HG02588 (cell line): ENCODE measurements at regions not wholly inside any gene's neighbourhood (a gene's known extent, or its start where the extent isn't known, plus 50 kb on each side); places are given as distances from the start of the nearest gene placed in this dataset.
"Not testable (repeated sequence)": the region's sequence is repeated elsewhere in the genome, so short reads cannot be mapped to it uniquely, and the experiment has no call there.

Source experiments
- ATAC-seq: cut with Tn5 transposase; IDR thresholded peaks from one replicate; pipeline ENCODE4 v1.9.1; 2021; ENCODE audit warnings: mild to moderate bottlenecking, moderate library complexity; ENCODE audit not compliant: unreplicated experiment

DNA sequence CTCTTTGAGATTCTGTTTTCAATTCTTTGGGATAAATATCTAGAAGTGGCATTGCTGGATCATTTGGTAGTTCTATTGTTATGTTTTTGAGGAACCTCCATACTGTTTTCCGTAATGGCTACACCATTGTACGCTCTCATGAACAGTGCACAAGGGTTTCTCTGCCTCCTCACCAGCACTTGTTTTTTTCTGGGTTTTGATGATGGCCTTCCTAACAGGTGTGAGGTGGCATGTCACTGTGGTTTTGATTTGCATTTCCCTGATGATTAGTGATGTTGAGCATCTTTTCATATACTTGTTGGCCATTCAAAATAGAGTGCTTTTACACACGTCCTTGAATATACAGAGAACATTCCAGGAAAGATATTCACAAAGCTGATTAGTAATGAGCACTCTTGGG is 86.8 kb upstream of the ADORA2B start:
- ATAC-seq, result not testable (repeated sequence)

DNA sequence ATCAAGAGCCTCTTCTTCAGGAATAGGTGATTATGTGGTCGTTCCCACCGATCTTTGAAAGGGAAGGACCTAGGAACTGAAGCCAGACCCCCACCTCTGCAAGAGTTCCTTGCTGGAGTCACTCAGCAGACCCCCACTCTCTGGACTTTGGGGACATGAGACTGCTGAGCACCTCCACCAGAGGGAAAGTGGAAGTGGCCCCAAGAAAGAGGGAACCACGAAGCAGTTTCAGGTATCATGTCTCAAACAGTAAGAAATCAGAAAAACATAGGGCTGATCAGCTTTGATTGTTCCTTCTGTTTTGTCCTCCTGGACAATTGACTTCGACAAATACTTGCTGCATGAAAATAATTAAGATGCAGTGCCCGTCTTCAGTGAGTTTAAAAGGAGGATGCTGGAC is 84.2 kb upstream of the ADORA2B start:
- not testable (repeated sequence) for ATAC-seq

DNA sequence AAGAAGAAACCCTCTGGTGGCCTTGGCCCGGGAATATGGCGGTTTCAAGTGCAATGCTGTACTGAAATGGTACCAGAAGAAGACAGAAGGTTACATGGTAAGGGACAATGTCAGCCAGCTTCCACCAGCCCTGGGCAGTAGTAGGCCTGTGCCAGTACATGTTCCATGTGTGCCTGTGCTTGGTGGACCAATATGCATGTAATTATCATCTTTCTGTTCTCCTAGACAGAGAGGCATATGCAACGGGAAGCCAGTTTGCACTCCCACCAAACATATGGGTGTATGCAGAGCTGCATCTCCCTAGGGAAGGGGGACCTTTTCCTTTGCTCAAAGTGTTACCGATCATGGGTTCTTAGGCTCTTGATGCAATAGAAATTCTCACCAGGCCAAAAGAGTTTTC is 80.9 kb upstream of the ADORA2B start:
- ATAC-seq, result not testable (repeated sequence)

DNA sequence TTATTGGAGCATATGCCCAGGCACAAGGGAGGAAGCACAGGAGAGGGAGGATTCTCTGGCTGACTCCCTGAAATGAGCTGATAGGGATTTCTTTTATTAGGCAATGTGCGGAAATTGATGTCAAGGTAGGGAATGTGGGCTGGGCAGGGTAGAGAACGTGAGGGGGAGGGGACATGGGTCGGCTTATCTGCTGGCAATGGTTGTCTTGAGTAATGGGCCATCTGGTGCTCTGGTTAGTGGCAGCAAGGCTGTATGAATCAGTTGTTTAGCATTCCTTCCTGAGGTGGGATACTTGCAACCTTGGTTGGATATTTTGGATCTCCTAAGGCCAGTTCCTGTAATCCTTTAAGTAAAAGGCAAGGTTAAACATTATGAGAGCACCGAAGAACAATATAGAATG is 80.5 kb upstream of the ADORA2B start:
- ATAC-seq, result not testable (repeated sequence)

DNA sequence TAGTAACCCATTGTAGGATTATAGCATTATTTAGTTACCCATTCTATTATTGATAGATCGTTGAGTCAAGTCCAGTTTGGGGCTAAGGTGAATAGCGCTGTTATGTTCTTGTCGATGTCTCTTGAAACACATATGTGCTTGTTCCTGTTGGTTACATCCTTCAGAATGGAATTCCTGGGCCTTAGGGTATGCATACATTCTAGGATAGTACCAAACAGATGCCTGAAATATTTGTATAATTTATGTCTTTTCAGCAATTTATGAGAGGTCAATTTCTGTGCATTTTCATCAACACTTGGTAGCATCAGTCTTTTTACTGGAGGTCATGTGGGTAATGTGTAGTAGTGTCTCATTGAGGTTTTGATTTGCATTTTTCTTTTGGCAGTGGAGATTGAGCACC is 78.9 kb upstream of the ADORA2B start:
- ATAC-seq, result not testable (repeated sequence)

DNA sequence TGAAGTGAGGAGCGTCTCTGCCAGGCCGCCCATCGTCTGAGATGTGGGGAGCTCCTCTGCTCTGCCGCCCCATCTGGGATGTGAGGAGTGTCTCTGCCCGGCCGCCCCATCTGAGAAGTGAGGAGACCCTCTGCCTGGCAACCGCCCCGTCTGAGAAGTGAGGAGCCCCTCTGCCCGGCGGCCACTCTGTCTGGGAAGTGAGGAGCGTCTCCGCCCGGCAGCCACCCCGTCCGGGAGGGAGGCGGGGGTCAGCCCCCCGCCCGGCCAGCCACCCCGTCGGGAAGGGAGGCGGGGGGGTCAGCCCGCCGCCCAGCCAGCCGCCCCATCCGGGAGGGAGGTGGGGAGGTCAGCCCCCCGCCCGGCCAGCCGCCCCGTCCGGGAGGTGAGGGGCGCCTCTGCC is 77.6 kb upstream of the ADORA2B start:
- ATAC-seq, result not testable (repeated sequence)

DNA sequence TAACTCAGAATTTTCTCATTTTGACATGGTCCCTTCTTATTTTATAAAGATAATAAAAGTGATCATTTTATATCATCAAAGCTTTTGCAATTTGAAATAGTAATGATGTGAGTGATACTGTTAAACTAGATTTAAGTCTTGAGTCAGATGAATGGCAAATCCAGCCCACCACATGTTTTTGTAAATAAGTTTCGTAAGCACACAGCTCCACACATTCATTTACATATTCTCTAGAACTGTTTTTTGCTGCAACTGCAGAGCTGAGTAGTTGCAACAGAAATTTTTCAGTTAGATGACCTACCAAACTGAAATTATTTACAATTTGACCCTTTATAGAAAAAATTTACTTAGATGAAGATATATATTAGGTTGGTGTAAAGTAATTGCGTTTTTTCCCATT is 75.1 kb upstream of the ADORA2B start:
- ATAC-seq, result not testable (repeated sequence)

DNA sequence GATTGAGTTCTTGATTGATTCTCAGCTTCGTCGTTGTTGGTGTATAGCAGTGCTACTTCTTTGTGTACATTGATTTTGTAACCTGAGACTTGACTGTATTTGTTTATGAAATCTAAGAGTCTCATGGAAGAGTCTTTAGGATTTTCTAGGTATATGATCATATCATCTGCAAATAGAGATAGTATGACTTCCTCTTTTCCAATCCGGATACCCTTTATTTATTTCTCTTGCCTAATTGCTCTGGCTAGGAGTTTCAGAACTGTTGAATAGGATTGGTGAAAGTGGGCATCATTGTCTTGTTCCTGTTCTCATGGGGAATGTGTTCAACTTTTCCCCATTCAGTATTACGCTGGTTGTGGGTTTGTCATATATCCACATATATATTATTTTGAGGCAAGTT is 72.3 kb upstream of the ADORA2B start:
- ATAC-seq, result not testable (repeated sequence)

DNA sequence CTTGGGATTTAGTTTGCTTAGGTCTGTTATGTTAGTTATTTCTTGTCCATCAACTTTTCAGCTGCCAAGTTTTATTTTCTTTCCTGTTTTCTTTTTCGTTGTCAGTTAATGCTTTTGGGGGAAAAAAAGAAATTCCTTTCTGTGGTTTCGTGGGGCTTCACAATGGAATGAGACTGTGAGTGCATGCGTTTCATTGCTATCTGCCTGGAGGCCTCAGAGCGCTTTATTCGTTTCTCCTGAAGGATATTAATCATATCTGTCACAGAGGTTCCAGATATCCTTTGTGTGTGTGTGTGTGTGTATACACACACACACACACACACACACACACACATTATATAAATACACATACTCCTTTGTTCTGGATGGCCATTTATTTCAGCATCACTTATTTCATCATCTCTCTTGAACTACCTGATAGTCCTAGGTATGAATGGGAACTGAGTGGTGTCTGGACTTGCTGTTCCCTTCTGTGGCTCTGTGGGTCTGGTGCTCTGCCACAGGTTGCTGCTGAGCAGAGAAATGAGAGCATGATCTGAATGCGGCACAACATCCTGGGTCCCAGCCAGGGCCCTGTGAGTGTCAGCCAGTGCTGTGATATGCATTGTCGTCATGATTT is 66.9 kb upstream of the ADORA2B start:
- not testable (repeated sequence) for ATAC-seq

DNA sequence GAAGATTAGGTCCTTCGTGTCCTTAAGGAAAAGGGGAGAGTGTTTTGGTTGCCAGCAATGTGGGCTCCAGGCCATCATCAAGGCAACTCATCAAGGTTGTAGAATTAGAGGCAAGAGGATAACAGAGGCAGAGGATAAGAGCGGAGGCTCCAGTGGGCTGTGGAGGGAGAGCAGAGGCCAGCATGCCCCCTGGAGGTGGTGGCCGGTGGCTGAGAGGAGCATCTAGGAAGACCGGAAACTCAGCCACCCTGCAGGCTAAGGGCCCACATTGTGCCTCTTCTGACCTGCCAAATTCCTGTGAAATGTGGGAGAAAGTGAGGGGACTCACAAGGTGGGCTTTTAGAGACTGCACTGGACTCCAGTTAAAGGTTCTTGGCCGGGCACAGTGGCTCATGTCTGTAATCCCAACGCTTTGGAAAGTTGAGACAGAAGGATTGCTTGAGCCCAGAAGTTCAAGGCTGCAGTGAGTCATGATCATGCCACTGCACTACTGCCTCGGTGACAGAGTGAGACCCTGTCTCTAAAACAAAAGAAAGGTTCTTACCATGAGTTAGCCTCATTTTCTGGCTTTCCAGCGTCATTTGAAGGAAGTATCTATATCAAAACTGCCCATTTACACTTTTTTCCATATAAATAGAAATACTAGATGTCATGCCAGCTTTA is 62.7 kb upstream of the ADORA2B start:
- ATAC-seq, result no peak

DNA sequence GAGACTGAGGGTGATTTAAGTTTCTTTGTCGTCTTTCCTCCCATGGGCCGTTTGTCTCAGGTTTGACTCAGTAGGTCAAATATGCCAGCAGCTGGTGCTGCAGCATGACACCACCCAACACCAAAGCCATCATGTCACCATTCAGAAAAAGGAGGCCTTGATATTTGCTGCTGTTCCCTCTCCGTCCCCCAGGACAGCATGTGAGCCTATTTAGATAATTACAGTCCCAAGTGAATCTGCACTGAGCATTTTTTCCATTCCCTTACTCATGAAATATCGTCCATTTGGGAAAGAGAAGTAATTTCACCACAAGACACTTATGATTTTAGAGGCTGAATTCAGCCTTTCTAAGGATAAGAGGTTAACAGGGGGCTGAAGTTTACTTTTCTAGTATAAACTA is 62.2 kb upstream of the ADORA2B start:
- no peak for ATAC-seq

DNA sequence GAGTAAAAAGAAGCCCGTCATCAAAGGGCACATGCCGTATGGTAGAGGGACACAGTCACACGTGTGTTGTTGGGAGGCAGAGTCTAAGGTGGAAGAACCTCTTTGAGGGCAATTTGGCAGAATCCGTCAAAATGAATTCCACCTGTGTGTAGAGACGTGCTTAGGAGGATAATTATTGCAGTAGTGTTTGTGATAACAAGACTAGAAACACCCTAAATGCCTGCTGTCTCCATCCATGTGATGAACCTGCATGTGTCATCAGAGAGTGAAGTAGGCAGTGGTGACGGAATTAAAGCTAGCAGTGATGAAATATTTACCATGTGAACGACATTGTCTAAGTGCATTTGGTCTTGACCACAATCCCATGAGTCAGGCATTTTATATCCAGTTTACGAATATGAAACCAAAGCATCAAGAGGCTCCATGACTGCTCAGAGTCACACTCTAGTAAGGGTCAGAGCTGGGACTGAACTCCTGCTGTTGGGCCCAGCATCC is 61.3 kb upstream of the ADORA2B start:
- ATAC-seq, result no peak

DNA sequence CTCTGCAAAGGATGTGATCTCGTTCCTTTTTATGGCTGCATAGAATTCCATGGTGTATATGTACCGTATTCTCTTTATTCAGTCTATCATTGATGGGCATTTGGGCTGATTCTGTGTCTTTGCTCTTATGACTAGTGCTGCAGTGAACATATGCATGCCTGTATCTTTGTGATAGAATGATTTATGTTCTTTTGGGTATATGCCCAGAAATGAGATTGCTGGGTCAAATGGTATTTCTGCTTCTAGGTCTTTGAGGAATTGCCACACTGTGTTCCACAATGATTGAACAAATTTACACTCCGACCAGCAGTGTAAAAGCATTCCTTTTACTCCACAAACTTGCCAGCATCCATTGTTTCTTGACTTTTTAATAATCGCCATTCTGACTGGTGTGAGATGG is 60.2 kb upstream of the ADORA2B start:
- no peak for ATAC-seq

DNA sequence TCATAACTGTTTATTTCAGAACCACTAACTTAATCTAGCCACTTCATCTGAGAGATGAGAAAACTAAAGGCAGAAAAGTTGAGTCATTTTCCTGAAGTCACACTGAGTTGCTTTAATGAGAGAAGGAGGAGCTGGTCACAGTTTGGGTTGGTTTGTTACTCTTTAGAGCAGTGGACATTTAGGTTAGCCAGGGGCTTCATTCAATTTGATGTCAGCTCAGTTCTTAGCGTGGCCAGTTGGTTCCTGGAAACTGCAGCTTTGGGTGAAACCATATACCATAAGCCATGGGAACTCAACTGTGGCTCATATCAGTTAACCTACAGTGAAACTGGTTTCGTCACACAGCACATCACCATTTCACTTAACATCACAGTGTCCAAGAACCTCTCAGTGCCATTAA is 59.2 kb upstream of the ADORA2B start:
- no peak for ATAC-seq

DNA sequence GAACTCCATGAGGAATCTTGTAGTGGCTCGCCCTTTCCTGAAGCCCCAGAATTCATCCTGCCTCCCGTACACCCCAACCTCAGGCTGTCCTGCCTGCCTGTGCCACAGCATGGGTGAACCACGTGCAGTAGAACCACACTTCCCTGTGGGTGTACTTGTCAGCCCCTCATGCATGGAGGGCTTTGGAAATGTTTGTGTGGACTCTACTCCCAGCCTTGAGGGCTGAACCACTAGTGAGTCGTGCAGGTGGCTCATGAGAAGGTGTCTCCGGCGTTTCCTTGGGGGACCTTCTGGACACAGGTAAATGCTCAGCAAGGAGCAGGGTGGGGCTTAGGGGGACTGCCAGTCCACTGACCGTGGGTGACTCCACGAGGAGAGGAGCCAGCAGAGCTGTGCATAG is 58.7 kb upstream of the ADORA2B start:
- no peak for ATAC-seq

DNA sequence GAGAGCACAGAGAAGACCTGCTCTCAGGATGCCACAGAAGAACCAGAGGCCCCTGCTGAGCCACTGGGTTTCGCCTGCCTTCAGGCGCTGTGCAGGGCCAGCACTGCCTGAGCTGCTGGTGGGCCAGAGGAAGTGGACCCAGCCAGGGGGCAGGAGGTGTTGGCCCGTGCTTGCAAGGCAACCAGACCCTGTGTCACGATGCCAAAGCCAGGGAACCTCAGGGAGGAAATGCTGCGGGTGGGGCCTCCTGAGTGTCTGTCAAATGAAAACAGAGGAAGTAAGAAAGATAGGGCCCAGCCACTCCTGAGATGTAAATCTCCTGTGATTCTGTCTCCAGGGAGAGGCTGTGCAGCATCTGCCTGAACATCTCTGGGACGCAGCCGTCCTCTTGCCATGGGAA is 58.1 kb upstream of the ADORA2B start:
- ATAC-seq, result no peak

DNA sequence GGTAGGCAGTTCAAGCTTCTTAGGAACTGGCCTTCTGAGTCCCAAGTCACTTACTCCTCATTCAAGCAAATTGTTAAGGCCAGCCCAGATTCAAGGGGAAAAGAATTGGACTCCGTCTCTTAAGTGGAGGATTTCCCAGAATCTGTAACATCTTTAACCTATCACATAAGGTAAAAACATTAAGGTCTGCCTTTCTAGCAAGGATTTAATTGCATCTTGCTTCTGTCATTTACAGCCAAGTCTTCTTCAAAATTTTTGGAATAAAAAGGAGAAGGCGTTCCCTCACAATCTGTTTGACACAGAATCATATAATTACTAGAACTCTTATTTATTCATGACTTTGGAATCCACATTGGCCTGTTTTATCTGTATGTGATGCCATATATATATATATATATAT is 56.5 kb upstream of the ADORA2B start:
- ATAC-seq, result no peak

DNA sequence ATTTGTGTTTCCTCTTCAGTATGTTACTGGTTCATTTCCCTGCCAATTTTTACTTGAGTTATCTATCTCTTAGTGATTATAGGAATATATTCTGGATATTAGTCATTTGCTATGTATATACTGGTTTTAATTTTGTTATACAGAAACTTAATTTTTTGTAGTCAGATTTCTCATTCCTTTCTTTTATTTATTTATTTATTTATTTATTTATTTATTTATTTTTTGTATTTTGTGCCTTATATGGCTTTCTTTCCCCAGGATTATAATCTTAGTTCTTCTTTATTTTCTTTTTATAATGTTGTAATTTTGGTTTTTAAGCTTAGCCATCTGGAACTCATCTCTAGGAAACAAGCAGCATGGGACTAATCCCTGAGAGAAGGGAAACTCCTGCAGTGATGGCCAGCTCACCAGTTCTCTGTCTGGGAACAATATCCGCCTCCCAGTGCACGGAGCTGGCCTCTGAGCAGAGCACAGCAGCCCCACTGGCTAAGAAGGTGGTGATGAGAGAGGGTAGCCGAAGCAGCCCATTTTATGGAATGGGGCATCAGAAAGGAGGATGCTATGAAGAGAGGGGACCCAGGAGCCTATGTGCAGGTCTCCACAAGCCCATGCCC is 54.5 kb upstream of the ADORA2B start:
- no peak for ATAC-seq

DNA sequence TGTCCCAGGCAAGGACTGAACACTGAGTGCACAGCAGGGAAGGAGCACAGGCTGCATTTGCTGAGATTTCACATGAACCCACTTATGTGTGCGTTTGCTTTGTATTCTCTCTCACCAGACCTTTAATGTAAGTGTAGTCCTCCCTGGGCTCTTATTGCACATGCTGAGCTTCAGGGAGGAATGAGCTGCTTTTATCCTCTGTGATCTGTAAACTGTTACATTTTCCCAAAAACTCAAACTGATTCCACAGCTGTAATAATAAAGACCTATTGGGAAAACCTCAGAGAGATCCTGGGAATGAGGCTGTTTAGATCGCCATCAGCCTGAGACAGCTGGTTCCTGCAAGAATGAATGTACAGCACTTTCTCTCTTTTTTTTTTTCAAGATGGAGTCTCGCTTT is 53.6 kb upstream of the ADORA2B start:
- no peak for ATAC-seq

DNA sequence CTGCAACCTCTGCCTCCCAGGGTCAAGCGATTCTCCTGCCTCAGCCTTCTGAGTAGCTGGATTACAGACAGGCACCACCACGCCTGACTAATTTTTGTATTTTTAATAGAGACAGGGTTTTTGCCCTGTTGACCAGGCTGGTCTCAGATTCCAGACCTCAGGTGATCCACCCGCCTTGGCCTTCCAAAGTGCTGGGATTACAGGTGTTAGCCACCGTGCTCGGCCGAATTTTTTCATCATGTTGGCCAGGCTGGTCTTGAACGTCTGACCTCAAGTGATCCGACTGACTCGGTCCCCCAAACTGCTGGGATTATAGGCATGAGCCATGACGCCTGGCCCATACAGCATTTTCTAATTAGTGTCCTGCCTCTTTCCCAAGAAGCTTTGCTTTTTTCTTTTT is 52.7 kb upstream of the ADORA2B start:
- ATAC-seq, result no peak

DNA sequence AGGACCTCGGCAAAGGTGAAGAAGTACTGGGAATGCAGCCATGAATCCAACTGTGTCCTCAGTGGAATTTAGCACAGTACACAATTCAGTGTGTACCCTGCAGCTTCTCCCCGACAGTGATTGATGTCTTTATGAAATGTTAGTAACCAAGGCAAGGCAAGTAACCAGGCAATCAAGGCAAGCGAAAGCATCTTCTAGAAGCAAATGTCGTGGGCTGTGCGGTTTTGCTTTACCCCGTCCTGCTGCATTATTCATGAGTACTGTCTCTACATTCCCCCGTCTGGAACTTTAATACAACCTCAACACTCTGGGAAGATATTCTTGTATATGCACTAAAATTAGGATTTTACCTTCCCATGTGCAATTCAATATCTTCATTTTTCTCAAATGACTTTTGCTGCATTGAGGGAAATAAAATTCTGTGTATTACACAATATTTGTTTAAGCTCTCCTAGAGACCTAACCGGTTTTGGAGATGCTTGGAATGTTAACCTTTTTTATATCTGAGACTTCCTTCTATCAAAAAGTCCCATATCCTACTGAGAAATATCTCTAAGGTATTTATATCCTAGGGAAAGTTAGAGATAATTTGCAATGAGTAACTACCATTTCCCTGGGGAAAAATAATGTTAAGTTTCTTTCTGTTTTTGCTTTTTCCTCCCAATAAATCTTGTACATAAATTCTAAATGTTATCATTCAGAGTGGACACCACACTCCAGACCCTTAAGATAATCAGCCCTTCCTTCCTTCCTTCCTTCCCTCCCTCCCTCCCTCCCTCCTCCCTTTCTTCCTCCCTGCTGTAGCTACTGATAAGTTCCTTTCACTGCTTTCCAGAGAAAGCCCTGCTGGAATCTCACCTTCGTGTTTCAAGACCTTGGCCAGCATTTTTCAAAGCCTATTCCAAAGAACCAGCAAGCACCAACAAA is 51.9 kb upstream of the ADORA2B start:
- ATAC-seq, result no peak
